ENCODE measurements at regions not wholly inside any gene's neighbourhood (a gene's known extent, or its start where the extent isn't known, plus 50 kb on each side); places are given as distances from the start of the nearest gene placed in this dataset.

- TF ChIP-seq CTCF (conservative IDR thresholded peaks at IDR 0.05 in 1 of 2, IDR thresholded peaks at IDR 0.05 in 1 of 2; ENCODE audit: extremely low read depth in 1 of 2, insufficient read depth in 1 of 2, low read depth in 1 of 2, low read length in 2 of 2) (no peak), EZH2 (IDR thresholded peaks at IDR 0.05; ENCODE audit: borderline replicate concordance, low read length) (no peak)
Observed at GRCh38 chr13:104491916-104492315, 1425.7 kb upstream of the SLC10A2 start.

Data from mammary epithelial cell (primary cell).